Kidney (tissue), 13 donors: ENCODE measurements at regions not wholly inside any gene's neighbourhood (a gene's known extent, or its start where the extent isn't known, plus 50 kb on each side); places are given as distances from the start of the nearest gene placed in this dataset.

Experiments used
- DNase-seq, 5 donors: peaks; one replicate each; pipeline ENCODE4 v3.0.0-alpha.2; 2013 to 2020
- FAIRE-seq: peaks from 2 replicates; lab custom pipeline; 2012; peaks lifted over from hg19 to GRCh38; lab: Jason Lieb, UNC
- H3K27ac ChIP-seq, 2 donors: one replicate each; pipeline ENCODE4 v1.7.0; 2013; ENCODE audit warnings: low read depth in 2 of 2, low read length in 2 of 2, inconsistent platforms in 1 of 2
- H3K27me3 ChIP-seq: one replicate; pipeline ENCODE4 v1.7.1; 2013; ENCODE audit warnings: low read length, inconsistent platforms; ENCODE audit not compliant: control insufficient read depth, insufficient read depth
- H3K36me3 ChIP-seq, 3 donors: one replicate each; pipeline versions ENCODE4 v1.7.0 to v1.7.1; 2013; ENCODE audit warnings: low read length in 3 of 3, control low read depth in 1 of 3, inconsistent platforms in 1 of 3; ENCODE audit not compliant: insufficient read depth in 3 of 3, control insufficient read depth in 2 of 3
- H3K4me1 ChIP-seq, 3 donors: one replicate each; pipeline versions ENCODE4 v1.7.0 to v1.7.1; 2013; ENCODE audit warnings: low read length in 3 of 3, inconsistent platforms in 1 of 3, low read depth in 1 of 3; ENCODE audit not compliant: control insufficient read depth in 2 of 3, insufficient read depth in 2 of 3
- H3K4me3 ChIP-seq, 3 donors: one replicate each; pipeline versions ENCODE4 v1.7.0 to v1.8.1; 2013; ENCODE audit warnings: low read length in 3 of 3, control low read depth in 1 of 3, inconsistent platforms in 1 of 3
- H3K9ac ChIP-seq, 3 donors: one replicate each; pipeline versions ENCODE4 v1.7.0 to v1.7.1; 2013; ENCODE audit warnings: low read length in 3 of 3, control low read depth in 1 of 3, inconsistent platforms in 1 of 3
- H3K9me3 ChIP-seq, 3 donors: one replicate each; pipeline versions ENCODE4 v1.7.0 to v1.7.1; 2013; ENCODE audit warnings: low read length in 3 of 3, control low read depth in 1 of 3, inconsistent platforms in 1 of 3; ENCODE audit not compliant: control insufficient read depth in 2 of 3, insufficient read depth in 1 of 3
- CTCF ChIP-seq: IDR thresholded peaks from 3 replicates; pipeline ENCODE4 v1.5.1; 2012; ENCODE audit warnings: mild to moderate bottlenecking, moderate library complexity, borderline replicate concordance; ENCODE audit not compliant: insufficient read depth; ENCODE audit errors: extremely low read depth
- intact Hi-C: fragments of 100-400 bp; cut with DNase I; formaldehyde crosslinking; loops from one replicate; pipeline ENCODE4 v1.11.1; 2022
- donor health status: control.
- donor health status: control.
- donor health status: control.
- donor health status: control.
- donor health status: control.
- donor health status: DM: yes; HTN: yes; CAD: no.
- donor health status: Normal renal cell carcinoma (clear cell type).

- DNase-seq (no peak), FAIRE-seq (no peak)
- H3K36me3 ChIP-seq: no peaks in the 10 kb centered on the region
- intact Hi-C loops: no loop called here
- H3K27me3 ChIP-seq: no peaks in the 10 kb centered on the region
- no peaks in the 10 kb centered on the region for H3K9me3 ChIP-seq
- no peak overlapping the region for H3K4me3 ChIP-seq
- no peak for TF ChIP-seq CTCF
- no peaks in the 10 kb centered on the region for H3K4me1 ChIP-seq
- H3K9ac ChIP-seq: no peak overlapping the region
- H3K27ac ChIP-seq: no peak overlapping the region
Measured at GRCh38 chr12:115240251-115240650, 556.3 kb upstream of the TBX3 start.

GRCh38 chr12:115235880-115236279, 551.9 kb upstream of the TBX3 start:
- no peak for DNase-seq
- Histone ChIP-seq H3K4me1 (no peaks in the 10 kb centered on the region), H3K27me3 (no peaks in the 10 kb centered on the region), H3K4me3 (no peak overlapping the region), H3K9me3 (no peaks in the 10 kb centered on the region), H3K36me3 (no peaks in the 10 kb centered on the region), H3K27ac (no peak overlapping the region), H3K9ac (no peak overlapping the region)
- no peak for TF ChIP-seq CTCF
- FAIRE-seq: no peak
- intact Hi-C loops: no loop called here

- DNase-seq: peak in 3 of 5 donors; percentile 46 to 60 (median 55)
- TF ChIP-seq CTCF: no peak
- no peak overlapping the region for H3K27ac ChIP-seq
- no peaks in the 10 kb centered on the region for H3K36me3 ChIP-seq
- no peak overlapping the region for H3K4me3 ChIP-seq
- no peaks in the 10 kb centered on the region for H3K4me1 ChIP-seq
- no peaks in the 10 kb centered on the region for H3K9me3 ChIP-seq
- intact Hi-C loops: no loop called here
- H3K9ac ChIP-seq: no peak overlapping the region
- H3K27me3 ChIP-seq: no peaks in the 10 kb centered on the region
- FAIRE-seq: no peak
Measured at GRCh38 chr12:115233891-115234543, 550.0 kb upstream of the TBX3 start.
